Fibroblast of upper back skin (primary cell): ENCODE measurements at regions not wholly inside any gene's neighbourhood (a gene's known extent, or its start where the extent isn't known, plus 50 kb on each side); places are given as distances from the start of the nearest gene placed in this dataset.
A peak's percentile ranks its signal among the peaks of the same experiment; 100 is the strongest.
"Not testable (repeated sequence)": the region's sequence is repeated elsewhere in the genome, so short reads cannot be mapped to it uniquely, and the experiment has no call there.

Experiments
- DNase-seq: peaks from one replicate; pipeline ENCODE4 v3.0.0-alpha.2; 2013

DNA sequence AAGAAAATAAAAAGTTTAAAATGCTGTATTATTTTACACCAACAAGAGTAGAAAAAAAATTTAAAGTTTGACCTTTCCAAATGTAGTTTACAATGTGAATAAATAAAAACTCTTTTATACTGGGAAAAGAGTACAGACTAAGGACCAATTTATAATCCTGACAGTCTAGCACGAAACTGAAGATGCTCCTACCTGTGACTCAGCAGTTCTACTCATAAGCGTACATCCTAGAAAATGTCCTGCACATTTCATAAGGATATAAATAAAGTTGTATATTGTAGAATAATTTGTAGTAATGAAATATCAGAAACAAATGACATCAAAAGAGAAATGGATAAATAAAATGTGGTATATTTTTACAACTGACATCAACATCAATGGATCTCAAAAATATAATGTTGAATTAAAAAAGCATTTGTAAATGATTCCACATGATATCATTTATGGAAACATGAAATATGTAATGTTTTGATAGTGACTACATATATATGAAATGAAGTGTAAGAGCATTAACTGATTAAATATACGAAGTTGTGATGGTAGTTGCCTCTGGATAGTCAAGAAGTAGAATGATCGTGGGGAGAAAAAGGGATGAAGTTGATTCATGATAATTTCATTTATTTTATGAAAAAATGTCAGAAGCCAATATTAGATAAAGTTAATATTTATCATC, 161.3 kb upstream of the CBLB start:
- DNase-seq: peak; percentile 28

DNA sequence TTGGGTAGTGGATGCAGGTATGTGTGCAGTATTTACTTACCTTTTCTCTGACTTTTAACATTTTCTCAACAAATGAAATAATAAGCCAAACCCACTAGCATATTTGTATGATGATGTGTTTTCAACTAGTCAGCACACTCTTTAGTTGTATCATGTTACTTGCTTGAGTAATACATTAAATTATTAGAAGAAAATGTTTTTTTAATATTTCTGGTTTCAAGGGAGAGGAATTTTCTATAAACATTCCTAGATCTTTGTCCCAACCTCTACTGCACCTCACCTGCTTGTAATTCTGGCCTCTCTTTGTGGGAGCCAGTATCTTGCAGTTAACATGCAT, 161.8 kb upstream of the CBLB start:
- DNase-seq: peak; percentile 71

DNA sequence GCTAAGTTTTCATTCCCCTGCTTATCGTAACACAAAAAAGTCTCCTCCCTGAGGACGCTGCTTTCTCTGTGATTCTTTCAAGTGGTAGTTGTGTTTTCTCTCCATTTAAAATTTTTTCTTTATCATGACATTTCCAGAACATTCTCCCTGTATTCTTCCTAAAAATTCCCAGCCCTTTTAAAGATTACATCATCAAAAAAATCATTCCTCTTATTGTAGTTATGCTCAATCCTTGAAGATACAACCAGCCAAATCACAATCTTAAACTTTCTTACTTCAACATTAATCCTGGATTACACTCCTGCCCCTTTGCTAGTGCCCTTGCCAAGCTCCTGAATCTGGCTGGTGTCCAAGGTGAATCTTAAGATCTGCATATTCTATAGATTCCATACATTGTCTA, 163.7 kb upstream of the CBLB start:
- no peak for DNase-seq

GRCh38 chr3:106033654-106034053, 164.8 kb upstream of the CBLB start:
- DNase-seq: no peak

DNA sequence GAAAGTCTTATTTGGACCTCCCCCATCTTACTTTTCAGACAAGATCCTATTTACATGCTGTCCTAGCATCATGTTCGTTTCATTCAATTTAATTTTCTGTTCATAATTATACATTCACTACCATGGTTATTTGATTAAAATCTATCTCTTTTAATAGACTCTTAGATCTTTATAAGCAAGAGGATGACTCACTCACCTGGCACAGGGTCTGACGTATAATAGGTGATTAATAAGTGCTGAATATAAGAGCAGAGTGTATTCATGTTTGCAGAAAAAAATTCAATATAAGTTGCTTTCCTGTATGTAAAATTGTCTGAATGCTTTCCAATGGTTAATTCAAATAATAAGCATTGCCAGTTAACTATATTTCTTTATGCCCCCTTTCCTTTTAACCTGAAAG, 165.5 kb upstream of the CBLB start:
- no peak for DNase-seq

GRCh38 chr3:106035619-106036018, 166.8 kb upstream of the CBLB start:
- DNase-seq: no peak

DNA sequence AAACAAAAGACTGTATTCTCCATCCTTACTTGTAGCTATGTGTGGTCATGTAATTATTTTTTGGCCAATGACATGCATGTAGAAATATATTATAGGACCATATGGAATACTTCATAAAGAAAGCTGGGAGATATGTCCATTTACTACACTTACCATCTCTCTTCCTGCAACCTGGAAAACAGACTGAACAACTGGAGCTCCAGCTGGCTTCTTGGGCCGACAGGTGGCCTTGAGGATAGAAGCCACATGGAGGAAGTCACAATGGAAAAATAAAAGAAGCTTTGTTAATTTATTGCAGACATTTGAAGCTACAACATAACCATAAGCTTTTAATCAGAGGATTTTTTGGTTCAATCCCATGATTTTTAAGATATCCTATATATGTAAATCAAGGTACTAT, 167.9 kb upstream of the CBLB start:
- DNase-seq: no peak

- no peak for DNase-seq
Observed at GRCh38 chr3:106047221-106047620, 178.4 kb upstream of the CBLB start.

DNA sequence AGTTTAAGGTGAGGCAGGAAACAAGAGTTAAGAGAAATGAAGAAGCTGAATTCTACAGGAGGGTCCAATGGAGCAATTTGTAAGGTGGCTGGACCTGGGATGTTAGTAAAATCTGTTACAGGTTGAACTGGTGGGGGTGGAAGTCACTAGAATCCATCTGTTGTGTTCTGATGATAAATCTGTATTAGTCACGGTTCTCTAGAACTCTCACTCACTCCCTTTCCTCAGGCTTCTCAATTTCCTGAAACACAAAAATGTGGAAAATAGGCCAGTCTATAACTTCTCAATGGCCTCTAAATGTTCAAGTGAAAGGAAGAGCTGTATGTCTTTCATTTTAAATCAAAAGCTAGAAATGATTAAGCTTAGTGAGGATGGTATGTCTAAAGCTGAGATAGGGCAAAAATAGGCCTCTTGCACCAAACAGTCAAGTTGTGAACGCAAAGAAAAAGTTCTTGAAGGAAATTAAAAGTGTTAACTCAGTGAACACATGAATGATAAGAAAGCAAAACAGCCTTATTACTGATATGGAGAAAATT, 180.2 kb upstream of the CBLB start:
- no peak for DNase-seq

- DNase-seq: peak; percentile 76
Observed at GRCh38 chr3:106049821-106050220, 181.0 kb upstream of the CBLB start.

DNA sequence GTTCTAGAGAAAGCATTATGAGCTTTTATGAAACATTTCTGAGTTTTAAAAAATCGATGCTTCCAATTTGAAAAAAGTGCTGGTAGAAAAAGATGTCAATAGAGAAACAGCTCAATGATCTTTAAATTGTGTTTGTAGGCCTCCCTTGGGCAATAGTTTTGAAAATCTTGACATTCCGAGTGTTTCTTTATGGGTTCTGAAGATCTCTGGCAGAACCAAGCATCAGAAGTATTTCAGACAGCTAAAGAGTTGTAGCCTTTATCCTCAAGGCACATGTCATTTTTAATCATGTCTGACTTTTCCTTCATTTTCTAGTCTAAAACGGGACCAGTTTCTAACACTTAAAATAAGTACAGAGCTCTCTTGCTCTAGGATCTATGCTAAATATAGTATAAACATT, 188.1 kb upstream of the CBLB start:
- no peak for DNase-seq

GRCh38 chr3:106058475-106058874, 189.7 kb upstream of the CBLB start:
- no peak for DNase-seq

- DNase-seq: no peak
Observed at GRCh38 chr3:106059953-106060517, 191.2 kb upstream of the CBLB start.

DNA sequence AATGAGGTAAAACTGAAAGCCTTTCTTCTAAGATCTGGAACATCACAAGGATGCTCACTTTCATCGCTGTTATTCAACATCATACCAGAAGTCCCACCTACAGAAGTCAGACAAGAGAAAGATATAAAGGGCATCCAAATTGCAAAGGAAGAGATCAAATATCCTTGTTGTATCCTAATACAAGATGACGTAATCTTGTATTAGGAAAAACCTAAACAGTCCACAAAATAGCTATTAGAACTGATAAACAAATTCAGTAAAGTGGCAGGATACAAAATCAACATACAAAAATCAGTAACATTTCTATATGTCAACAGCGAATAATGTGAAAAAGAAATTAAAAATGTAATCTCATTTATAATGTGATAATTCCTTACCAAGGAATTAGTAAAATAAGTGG, 195.1 kb upstream of the CBLB start:
- no peak for DNase-seq

- DNase-seq: no peak
Observed at GRCh38 chr3:106065831-106066230, 197.0 kb upstream of the CBLB start.

DNA sequence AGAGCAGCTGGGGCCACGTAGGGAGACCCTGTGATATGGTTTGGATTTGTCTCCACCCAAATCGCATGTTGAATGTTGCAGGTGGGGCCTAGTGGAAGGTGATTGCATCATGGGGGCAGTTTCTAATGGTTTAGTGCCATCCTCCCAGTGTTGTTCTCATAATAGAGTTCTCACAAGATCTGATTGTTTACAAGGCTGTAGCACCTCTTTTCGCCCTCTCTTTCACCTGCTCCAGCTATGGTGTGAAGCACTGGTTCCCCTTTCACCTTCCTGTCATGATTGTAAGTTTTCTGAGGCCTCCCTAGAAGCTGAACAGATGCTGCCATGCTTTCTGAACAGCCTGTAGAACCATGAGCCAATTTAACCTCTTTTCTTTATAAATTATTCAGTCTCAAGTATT, 198.9 kb upstream of the CBLB start:
- no peak for DNase-seq

- DNase-seq: no peak
Observed at GRCh38 chr3:106068381-106068780, 199.6 kb upstream of the CBLB start.

GRCh38 chr3:106068795-106069194, 200.0 kb upstream of the CBLB start:
- peak; percentile 40 for DNase-seq

GRCh38 chr3:106070187-106070586, 201.4 kb upstream of the CBLB start:
- no peak for DNase-seq

GRCh38 chr3:106071306-106071705, 202.5 kb upstream of the CBLB start:
- no peak for DNase-seq

GRCh38 chr3:106072596-106072995, 203.8 kb upstream of the CBLB start:
- DNase-seq: not testable (repeated sequence)

GRCh38 chr3:106073806-106074205, 205.0 kb upstream of the CBLB start:
- not testable (repeated sequence) for DNase-seq

DNA sequence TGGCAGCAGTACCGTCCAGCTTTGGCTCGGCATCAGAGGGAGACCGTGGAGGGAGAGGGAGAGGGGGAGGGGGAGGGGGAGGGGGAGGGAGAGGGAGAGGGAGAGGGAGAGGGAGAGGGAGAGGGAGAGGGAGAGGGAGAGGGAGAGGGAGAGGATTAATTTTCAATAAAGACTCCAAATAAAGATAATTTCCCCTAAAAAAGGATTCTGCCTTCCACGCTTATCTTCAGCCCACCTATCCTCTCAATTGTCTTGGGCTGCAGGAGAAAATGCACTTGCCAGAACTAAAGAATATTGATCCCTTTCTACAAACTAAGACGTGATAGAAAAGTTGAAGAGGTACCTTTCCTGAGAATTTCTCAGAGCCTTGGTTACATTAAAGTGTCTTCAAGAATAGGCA, 206.9 kb upstream of the CBLB start:
- not testable (repeated sequence) for DNase-seq

DNA sequence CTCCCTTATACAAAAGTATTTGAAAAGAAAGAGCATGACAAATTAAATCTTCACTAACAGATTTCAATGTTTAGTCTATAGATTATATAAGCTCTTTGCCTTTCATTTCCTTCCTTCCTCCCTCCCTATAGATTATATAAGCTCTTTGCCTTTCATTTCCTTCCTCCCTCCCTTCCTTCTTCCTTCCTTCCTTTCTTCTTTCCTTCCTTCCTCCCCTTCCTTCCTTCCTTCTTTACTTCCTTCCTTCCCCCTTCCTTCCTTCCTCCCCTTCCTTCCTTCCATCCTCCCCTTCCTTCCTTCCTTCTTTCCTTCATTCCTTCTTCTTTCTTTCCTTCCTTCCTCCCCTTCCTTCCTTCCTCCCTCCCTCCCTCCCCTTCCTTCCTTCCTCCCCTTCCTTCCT, 209.8 kb upstream of the CBLB start:
- no peak for DNase-seq

- DNase-seq: no peak
Observed at GRCh38 chr3:106082616-106083015, 213.8 kb upstream of the CBLB start.
